HG02885 (cell line): ENCODE measurements at regions not wholly inside any gene's neighbourhood (a gene's known extent, or its start where the extent isn't known, plus 50 kb on each side); places are given as distances from the start of the nearest gene placed in this dataset.

Source experiments
- ATAC-seq: cut with Tn5 transposase; IDR thresholded peaks from one replicate; pipeline ENCODE4 v1.9.1; 2021; ENCODE audit warnings: mild to moderate bottlenecking; ENCODE audit not compliant: unreplicated experiment, poor library complexity

DNA sequence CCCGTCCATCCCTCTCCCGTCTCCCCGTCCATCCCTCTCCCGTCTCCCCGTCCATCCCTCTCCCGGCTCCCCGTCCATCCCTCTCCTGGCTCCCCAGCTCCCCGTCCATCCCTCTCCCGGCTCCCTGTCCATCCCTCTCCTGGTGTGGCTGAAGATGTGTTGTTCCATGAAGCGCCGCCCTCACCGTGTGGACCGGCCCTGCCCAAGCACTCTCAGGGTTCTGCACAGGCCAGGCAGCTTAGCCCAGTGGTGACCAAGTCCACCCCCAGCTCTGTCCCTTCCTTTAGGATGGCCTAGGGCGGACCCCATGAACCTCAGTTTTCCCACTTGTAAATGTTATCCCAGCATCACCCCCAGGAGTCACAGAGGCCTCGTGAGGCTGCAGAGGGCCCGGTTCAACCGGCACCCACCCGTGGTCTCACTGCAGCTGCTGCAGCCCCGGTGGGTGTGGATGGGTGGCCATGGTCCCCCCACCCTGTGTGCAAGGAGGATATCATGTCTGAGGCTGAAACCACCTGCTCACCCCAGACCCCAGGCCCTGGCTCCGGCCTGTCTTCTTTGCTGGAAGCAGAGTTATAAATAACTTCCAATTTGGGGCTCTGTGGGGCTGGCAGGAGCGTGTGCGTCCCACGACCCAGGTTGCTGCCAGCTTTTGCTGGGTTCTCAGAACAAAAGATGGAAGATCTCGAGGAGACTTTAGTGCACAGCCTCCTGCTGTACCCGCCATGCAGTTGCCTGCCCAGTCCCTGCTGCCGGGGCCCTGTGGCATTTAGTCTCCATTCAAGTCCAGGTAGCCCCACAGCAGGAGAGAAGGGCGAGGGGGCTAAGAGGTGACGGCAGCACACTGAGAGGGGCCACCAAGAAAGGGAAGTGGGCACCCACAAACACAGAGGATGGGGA is 1147.8 kb downstream of the BRD1 start:
- no peak for ATAC-seq

DNA sequence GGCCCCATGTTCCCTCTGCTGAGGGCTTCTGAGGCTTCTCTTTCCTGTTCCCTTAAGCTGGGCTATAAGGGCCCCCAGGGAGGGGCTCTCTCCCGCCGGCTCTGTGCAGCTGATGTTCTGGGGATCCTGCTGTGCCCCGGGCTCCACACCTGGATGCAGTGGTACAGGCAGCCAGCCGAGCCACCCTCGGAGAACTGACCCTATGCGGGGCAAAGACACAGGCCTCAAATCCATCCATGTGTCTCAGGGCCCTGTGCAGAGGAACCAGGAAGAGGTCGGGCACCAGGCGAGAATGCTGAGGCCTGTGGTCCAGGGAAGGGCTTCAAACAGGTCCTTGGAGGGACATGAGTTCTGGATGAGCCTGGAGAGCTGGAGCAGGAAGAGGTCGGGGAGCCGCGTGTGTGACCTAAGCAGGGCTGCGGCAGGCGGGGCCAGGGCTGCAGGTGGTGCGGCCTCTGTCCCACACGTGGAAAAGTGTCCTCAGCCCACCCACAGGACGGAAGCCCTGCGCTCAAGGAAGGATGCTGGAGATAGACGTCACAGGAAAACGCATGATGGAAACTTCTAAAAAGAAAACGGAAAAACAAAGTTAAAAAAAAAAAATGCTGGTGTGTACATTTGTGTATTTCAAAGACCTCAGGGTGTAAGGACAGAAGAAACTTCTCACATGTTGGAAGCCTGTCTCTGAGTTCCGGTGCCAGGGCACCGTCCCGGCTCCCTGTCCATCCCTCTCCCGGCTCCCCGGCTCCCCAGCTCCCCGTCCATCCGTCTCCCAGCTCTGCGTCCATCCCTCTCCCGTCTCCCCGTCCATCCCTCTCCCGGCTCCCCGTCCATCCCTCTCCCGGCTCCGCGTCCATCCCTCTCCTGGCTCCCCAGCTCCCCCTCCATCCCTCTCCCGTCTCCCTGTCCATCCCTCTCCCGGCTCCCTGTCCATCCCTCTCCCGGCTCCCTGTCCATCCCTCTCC is 1149.2 kb downstream of the BRD1 start:
- ATAC-seq: no peak

DNA sequence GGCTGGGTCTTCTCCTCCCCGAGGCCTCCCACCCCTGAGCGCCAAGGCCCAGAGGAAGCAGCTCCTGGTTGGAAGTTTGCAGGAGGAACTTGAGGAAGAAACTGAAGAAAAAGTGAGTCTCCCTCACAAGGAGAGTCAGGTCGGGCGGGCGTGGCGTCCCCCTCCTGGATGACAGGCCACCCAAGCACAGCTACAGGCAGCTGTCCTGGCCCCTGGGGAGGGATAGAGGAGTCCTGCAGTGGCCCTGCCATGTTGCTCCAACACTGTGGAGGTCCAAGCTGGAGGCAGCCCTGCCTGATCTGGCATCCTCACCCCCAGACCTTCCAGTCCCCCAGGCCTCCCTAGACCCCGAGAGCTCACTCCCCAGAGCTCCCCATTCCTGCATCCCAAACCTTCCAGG is 1150.1 kb downstream of the BRD1 start:
- no peak for ATAC-seq

DNA sequence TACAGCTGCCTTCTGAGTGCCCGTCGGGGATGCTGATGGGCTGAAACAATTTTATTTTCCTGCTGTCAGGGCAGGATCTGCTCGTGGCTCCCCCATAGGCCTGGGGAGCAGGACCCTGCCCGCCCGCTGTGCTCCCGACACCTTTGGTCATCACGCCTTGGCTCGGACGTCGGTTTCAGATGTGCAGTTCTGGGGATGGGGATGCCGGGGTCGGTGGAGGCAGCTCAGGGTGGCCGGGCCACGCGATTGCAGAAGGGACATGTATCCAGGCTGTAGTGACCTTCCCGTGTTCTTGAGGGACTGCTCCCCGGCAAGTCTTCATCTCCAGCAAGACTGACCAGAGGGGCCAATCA is 1150.5 kb downstream of the BRD1 start:
- no peak for ATAC-seq

DNA sequence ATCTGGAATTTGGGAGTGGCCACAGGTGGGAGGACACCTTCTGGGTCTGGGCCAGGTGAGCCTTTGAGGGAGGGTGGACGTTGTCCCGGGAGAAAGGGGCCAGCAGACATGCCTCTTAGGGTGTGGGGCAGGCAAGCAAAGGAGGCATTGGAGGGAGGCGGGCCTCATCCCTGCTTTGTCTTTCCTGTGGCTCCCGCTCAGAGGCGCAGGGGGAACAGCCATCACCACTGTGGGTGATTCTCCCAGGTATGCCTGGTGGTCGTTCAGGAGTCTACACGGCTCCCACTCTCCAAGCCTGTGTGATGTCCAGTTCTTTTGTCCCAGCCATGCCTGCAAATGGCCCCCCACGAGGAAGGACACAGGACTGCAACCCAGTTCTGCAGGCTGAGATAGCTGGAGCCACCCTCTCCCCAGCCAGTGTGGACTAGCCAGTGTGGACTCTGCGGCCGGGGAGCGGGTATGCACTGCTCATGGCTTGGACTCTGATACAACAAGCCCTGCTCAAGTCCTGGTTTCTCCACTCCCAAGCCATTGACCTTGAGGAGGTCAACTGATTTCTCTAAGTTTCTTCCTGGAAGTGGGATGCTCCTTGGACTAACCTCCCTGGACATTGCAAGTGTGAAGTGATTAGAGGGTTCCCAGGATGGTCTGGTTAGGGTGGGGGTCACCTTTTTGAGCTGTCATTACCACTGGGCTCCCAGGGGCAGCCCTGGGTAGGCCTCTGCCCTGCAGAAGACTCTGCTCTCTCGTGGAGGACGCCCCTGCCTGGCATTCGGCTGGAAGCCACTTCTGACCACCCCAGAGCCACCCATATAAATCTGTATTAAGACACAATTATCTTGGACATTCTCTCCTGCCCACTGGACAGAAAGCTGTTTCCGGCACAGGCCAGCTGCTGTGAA is 1151.2 kb downstream of the BRD1 start:
- ATAC-seq: no peak

DNA sequence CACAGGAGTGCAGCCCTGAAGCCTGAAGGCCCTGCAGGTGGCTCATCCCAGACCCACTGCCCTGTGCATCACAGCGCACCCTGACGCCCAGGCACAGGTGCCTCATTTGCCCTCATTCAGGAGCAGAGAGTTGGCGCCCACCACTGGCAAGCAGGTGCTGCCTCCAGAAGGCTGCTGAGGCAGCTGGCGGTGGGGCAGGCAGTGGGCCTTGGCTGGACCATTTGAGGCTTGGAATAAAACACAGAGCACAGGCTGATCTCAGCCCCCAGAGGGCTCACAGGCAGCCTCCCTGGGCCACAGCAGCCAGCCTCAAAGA is 1151.9 kb downstream of the BRD1 start:
- no peak for ATAC-seq

DNA sequence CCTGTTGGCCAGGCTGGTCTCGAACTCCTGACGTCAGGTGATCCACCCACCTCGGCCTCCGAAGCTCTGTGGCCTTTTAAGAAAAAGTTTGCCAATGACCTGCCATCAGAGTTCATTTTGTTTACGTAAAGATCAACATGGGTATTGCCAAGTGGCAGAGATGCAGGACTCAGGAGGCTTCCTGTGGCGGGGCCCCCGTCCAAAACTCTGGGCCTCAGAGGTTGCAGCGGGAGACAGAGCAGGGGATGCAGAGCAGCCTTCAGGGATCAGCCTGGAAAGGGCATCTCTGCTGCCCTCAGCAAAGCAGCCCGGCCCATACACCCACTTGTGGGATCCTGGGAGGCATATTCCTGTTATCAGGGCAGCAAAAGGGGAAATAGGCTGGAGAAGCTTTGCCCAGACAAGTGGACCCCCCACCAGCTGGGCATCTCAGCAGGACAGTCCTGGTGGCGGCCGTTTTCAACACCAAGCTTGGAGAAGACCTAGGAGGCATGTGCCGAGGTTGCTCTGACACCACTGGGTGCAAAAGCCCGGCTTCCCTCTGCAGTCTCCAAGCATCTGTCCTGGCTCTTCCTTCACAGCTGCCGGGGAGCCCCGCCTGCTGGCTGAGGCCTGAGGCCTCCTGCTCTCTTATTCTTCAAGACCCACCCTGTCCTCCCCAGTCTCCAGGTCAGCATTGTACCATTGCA is 1152.4 kb downstream of the BRD1 start:
- no peak for ATAC-seq

DNA sequence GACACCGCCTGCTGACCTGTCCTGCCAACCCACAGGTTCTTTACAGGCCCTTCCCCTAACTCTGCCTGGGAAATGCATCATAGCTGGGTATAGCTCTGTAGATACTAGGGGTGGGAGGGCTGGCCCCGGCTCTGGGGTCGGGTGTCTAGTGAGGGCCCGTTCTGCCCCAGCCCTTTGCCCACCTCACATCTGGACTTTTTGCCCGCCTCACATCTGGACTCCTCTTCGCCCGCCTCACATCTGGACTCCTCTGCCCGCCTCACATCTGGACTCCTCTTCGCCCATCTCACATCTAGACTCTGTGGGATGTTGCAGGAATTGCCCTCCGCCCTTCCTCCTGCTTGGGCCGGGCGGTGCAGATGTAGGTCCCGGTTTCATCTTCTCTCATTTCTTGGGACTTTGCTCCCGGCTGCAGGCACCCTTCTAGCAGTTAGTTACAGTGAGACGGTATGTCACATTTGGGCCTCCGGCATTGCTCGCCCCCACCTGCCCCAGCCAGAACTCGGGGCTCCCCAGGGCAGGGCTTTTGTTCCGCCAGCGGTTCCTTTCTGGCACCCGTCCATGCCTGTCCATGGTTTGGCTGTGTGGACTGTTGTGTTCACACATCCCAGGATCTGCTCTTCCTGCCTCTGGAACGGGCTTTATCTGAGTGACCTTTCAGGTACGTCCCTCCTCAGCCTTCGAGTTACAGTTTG is 1153.7 kb downstream of the BRD1 start:
- ATAC-seq: no peak

DNA sequence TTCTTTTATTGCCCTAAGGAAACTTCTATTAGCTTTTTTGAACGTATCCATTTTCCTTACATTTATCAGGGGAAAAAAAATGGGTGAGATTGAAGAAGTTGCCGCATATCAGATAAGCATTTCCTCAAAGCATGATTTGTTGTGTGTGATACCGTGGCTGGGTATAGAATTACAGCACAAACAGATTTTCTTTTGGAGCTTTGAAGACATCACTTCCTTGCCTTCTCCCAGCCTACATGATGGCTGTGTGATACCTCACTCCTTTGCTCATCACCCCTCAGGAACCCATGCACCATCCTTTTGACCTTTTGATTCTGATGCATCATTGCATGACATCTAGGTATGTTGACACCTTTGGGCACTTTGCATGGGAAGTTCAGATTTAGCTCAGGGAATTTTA is 1155.3 kb downstream of the BRD1 start:
- no peak for ATAC-seq

DNA sequence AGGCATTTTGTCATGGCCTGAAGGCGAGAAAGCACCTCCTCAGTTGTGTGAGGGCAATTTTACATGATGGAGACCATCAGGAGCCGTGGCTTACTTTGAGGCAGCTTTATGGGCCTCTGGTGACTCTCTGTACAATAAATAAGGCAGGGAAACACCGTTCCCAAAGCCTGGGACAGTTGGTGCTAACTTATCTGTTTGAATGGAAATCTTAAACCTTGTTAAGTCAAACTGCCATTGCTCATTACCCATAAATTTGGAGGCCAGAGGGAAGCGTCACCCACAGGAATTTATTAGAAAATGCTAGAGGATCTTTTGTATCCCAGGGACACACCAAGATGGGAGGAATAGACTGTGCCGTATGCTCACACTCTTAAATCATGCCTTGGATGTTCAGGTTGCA is 1156.9 kb downstream of the BRD1 start:
- ATAC-seq: no peak

DNA sequence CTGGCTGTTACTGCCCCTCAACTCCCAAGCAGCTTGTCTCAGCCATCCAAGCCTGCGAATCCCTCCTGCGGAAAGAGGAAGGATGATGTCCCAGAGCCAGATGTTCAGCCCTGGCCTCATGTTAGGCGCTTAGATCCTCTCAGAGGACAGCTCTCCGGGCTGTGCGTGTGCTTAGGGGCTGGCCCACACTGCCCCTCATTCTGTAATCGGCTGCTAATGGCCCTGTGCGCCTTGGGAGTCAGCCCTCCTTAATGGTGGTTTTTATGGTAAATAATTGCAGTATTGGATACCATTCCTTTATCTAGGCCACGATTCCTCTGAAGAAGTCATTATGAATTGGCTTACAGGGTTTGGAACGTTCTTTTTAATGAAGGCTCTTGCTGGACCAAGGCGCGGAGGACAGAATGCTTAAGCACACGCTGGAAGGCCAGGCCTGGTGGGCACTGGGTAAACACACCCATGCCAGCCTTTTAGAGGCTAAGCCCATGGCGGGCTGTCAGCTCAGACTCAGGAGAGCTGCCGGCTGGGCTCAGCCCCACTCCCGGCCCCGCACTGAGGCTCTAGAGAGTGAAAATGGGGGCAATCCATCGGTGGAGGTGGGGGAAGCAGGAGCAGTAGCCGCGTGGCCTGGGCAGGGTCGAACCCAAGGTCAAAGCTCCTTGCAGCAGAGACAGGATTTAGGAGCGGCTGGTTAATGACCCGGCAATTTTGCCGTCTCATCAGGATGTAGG is 1157.5 kb downstream of the BRD1 start:
- ATAC-seq: no peak

DNA sequence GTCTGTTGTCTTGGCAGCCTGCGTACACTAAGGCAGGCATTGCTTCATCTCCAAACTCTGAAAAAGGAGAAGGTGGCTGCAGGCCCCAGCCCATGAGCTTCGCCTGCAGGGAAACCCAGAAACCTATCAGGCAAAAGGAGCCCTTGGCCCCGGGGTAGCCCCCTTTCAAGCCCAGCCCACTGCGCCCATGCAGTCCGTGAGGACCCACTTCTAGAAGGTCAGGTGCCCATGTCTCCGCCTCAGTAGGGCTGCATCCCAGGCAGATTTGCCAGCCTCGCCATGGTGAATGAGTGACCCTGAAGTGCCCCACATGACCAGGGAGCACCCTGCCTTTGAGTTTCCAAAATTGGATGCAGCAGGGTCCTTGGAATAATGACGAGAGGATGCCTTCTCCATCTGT is 1158.4 kb downstream of the BRD1 start:
- ATAC-seq: no peak

DNA sequence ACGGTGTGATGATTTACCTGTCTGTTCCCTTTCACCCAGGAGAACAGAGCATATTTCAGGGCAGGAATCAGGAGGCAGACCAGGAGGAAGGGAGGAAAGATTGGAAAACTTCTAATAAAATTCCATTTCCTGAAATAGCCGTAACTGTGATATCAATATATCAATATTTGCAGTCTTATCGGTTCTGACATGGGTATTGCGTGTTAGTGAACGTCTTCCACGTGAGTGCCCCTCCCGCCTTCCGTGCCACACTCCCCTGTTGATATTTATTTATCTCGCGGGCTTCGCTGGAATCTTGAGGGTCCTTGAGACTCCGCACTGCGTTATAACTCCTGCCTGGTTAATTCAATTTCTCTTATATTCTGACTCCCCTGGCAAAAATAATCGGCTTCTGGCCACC is 1160.4 kb downstream of the BRD1 start:
- ATAC-seq: no peak

DNA sequence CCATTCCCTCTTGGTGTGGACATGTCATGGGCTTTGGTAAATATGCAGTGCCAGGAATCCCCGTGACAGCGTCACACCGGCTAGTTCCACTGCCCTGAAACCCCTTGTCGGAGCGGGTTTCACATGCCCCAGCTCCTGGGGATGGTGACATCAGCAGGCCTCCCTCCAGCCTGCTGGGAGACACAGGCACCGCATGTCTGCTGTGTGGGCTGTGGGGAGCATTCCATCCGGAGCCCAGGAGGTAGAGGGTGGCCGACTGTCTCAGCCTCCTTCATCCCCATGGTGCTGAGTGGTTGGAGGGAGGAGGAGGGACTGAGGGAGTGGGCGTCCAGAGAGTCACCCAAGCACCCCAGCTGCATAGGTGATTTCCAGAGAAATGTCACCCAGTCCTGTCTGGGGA is 1161.1 kb downstream of the BRD1 start:
- ATAC-seq: no peak

DNA sequence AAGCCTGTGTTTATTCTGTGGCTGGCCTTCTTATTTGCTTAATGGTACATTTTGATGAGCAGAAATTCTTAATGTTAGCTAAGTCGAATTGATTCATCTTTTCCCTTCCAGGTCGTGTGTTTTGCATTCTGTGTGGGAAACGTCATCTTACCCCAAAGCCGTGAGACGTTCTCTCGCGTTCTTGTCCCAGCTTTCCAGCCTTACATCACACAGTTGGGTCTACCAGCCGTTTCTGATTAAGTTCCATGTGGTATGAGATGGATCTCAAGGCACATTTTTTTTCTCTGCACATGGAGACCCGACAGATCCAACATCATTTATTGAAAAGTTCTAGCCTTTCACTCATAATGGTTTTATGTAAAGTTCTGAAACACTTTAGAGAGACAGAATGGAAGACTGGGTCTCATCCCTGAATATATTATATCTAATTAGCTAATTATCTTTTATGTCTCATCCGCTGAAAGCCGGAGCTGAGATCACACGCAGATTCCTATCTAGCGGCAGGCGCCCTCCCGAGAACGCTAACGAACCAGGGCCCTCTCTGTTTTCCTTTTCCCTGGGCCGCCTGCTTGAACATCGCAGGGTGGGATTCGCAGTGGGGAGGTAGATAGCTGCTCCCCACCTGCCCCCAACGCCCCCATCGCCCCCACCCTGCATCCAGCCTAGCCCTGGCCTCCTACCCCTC is 1162.2 kb downstream of the BRD1 start:
- no peak for ATAC-seq

DNA sequence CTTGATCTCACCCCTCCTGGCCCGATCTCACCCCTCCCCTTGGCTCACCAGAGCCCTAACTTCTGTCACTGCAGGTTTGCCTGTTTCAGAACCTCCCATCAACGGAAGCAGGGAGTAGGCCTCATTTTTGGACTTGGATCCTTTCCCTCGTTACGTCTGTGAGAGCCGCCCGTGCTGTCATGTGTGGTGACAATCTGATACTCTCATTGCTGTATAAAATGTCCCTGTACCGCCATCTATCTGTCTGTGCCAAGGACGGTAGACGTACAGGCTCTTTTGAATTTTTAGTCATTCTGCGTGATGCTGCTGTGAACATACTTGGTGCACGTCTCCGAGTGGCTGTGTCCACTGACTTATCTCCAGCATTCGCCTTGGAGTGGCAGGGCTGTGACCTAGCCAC is 1163.1 kb downstream of the BRD1 start:
- no peak for ATAC-seq

DNA sequence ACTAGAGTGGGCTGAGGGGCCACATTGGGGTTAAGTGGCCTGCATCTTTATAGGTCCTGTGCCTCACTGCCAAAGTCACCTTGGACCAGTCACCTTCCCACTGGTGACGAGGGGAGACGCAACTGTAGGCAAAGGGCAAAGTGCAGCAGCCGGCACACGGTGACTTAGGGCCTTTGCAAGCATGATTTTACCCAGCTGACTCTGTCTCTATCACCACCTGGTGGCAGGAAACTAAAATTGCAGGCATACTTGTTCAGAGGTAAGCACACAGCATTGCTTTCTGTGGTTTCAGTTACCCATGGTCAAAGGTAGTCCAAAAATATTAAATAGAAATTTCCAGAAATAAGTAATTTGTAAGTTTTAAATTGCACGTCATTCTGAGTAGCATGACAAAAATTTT is 1164.4 kb downstream of the BRD1 start:
- ATAC-seq: no peak

DNA sequence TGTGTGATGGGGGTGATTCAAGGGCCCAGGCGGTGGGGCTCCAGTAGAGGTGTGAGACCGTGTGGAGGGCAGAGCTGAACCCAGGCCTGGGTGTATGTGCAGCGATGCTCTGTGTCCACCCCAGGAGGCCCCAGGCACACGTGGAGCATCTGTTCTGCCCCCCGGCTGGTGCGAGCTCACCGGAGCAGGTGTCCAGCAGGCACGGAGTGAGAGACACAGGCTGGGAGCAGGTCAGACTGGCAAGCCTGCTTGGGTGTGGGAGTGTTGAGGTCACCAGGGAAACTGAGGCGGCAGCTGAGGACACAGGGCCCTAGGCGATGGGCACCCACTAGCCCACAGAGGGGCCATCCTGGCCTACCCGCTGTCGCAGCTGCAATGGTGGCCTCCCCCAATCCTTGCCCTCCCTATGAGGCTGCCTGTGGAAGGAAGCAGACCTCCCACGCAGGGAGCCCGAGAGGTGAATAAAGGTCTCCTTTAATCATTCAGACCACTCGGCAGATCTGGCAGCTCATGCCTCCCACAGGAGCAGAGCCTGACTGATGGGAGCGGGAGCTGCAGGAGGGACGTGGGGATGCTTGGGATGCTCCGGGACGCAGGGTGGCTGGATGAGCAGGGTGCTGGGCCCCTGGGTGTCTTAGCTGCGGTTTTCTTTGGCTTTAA is 1165.1 kb downstream of the BRD1 start:
- no peak for ATAC-seq
